ENCODE measurements at regions not wholly inside any gene's neighbourhood (a gene's known extent, or its start where the extent isn't known, plus 50 kb on each side); places are given as distances from the start of the nearest gene placed in this dataset.
A peak's percentile ranks its signal among the peaks of the same experiment; 100 is the strongest.

DNA sequence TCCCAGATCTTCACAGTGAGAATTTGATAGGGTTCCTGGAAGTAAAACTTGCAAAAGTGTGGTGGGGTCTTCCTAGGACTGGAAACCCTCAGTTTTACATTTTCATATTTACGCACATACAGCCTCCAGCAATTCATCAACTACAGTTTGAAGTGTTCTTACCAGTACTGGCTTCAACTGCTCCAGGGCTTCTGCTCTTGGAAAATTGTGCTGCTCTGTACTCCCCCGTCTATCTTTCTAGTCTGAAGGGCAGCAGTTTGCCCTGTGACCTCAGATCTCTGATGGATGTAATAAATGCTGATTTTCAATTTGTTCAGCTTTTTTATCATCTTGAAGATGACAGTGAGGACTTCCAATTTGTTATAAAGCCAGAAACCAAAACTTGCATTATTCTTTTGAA lies 458.9 kb upstream of the FSTL5 start:
- ATAC-seq (no peak), DNase-seq (no peak)
- ChIA-PET CTCF (no interaction called here), POLR2A (ENCODE audit: unreplicated experiment) (no interaction called here)
- intact Hi-C loops (cut with micrococcal nuclease): no loop called here
- Histone ChIP-seq H3K9me3 (ENCODE audit: low read length) (no peaks in the 10 kb centered on the region), H3K36me3 (ENCODE audit: low read depth, low read length) (no peaks in the 10 kb centered on the region), H3K27me3 (ENCODE audit: low read length) (no peaks in the 10 kb centered on the region), H3K4me3 (ENCODE audit: low read length) (no peak overlapping the region), H4K20me1 (ENCODE audit: low read length) (no peaks in the 10 kb centered on the region), H3K79me2 (ENCODE audit: low read length) (no peaks in the 10 kb centered on the region), H2AFZ (ENCODE audit: low read length) (no peak overlapping the region), H3F3A (ENCODE audit: low read length, unreplicated experiment) (no peaks in the 10 kb centered on the region), H3K9me2 (replicated peaks; ENCODE audit: low read length) (no peaks in the 10 kb centered on the region), H3K9ac (ENCODE audit: low read length) (no peak overlapping the region), H3K4me1 (ENCODE audit: insufficient read depth, low read length) (no peaks in the 10 kb centered on the region), H3K4me2 (ENCODE audit: low read length) (no peak overlapping the region), H3K27ac (ENCODE audit: low read length) (no peak overlapping the region)
- no peak for TF ChIP-seq EZH2phosphoT487 (IDR thresholded peaks at IDR 0.05; ENCODE audit: borderline replicate concordance, low read length)
- TF ChIP-seq EZH2 (IDR thresholded peaks at IDR 0.05; ENCODE audit: low read length, unreplicated experiment): no peak
- TF ChIP-seq, protein P1, sequence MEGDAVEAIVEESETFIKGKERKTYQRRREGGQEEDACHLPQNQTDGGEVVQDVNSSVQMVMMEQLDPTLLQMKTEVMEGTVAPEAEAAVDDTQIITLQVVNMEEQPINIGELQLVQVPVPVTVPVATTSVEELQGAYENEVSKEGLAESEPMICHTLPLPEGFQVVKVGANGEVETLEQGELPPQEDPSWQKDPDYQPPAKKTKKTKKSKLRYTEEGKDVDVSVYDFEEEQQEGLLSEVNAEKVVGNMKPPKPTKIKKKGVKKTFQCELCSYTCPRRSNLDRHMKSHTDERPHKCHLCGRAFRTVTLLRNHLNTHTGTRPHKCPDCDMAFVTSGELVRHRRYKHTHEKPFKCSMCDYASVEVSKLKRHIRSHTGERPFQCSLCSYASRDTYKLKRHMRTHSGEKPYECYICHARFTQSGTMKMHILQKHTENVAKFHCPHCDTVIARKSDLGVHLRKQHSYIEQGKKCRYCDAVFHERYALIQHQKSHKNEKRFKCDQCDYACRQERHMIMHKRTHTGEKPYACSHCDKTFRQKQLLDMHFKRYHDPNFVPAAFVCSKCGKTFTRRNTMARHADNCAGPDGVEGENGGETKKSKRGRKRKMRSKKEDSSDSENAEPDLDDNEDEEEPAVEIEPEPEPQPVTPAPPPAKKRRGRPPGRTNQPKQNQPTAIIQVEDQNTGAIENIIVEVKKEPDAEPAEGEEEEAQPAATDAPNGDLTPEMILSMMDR (conservative IDR thresholded peaks at IDR 0.05; ENCODE audit: low read depth, low read length): no peak
- no TSS peak for BruUV-seq (replicated peaks)

- CTCF ChIA-PET: no interaction called here
- H3K9me3 ChIP-seq (ENCODE audit: low read length): no peaks in the 10 kb centered on the region
- intact Hi-C loops (cut with micrococcal nuclease): no loop called here
- H2AFZ ChIP-seq (ENCODE audit: low read length): no peak overlapping the region
- H3K4me1 ChIP-seq (ENCODE audit: insufficient read depth, low read length): no peaks in the 10 kb centered on the region
- TF ChIP-seq EZH2phosphoT487 (IDR thresholded peaks at IDR 0.05; ENCODE audit: borderline replicate concordance, low read length) (no peak), EZH2 (IDR thresholded peaks at IDR 0.05; ENCODE audit: low read length, unreplicated experiment) (no peak)
- TF ChIP-seq, protein P1 (conservative IDR thresholded peaks at IDR 0.05; ENCODE audit: low read depth, low read length): no peak
- no peaks in the 10 kb centered on the region for H3K27me3 ChIP-seq (ENCODE audit: low read length)
- POLR2A ChIA-PET (ENCODE audit: unreplicated experiment): no interaction called here
- no peak overlapping the region for H3K4me3 ChIP-seq (ENCODE audit: low read length)
- BruUV-seq (replicated peaks): no TSS peak
- H3K36me3 ChIP-seq (ENCODE audit: low read depth, low read length): no peaks in the 10 kb centered on the region
- DNase-seq: no peak
- no peaks in the 10 kb centered on the region for H3K9me2 ChIP-seq (replicated peaks; ENCODE audit: low read length)
- H4K20me1 ChIP-seq (ENCODE audit: low read length): no peaks in the 10 kb centered on the region
- H3K79me2 ChIP-seq (ENCODE audit: low read length): no peaks in the 10 kb centered on the region
- no peak overlapping the region for H3K27ac ChIP-seq (ENCODE audit: low read length)
- ATAC-seq: no peak
- no peak overlapping the region for H3K4me2 ChIP-seq (ENCODE audit: low read length)
- no peaks in the 10 kb centered on the region for H3F3A ChIP-seq (ENCODE audit: low read length, unreplicated experiment)
- H3K9ac ChIP-seq (ENCODE audit: low read length): no peak overlapping the region
These were observed 446.3 kb upstream of the FSTL5 start for GRCh38 chr4:162610116-162610515.

- no peaks in the 10 kb centered on the region for H3K9me2 ChIP-seq (replicated peaks; ENCODE audit: low read length)
- H3K4me3 ChIP-seq (ENCODE audit: low read length): no peak overlapping the region
- no TSS peak for BruUV-seq (replicated peaks)
- peak; percentile 27 for DNase-seq
- no peaks in the 10 kb centered on the region for H3F3A ChIP-seq (ENCODE audit: low read length, unreplicated experiment)
- POLR2A ChIA-PET (ENCODE audit: unreplicated experiment): no interaction called here
- no peak for TF ChIP-seq EZH2 (IDR thresholded peaks at IDR 0.05; ENCODE audit: low read length, unreplicated experiment)
- TF ChIP-seq, protein P1 (conservative IDR thresholded peaks at IDR 0.05; ENCODE audit: low read depth, low read length): no peak
- TF ChIP-seq EZH2phosphoT487 (IDR thresholded peaks at IDR 0.05; ENCODE audit: borderline replicate concordance, low read length): no peak
- no peaks in the 10 kb centered on the region for H3K9me3 ChIP-seq (ENCODE audit: low read length)
- ATAC-seq: peak; percentile 54
- intact Hi-C loops (cut with micrococcal nuclease): no loop called here
- H2AFZ ChIP-seq (ENCODE audit: low read length): no peak overlapping the region
- H3K79me2 ChIP-seq (ENCODE audit: low read length): no peaks in the 10 kb centered on the region
- no peak overlapping the region for H3K27ac ChIP-seq (ENCODE audit: low read length)
- H3K9ac ChIP-seq (ENCODE audit: low read length): no peak overlapping the region
- H3K4me1 ChIP-seq (ENCODE audit: insufficient read depth, low read length): no peaks in the 10 kb centered on the region
- CTCF ChIA-PET: no interaction called here
- H3K36me3 ChIP-seq (ENCODE audit: low read depth, low read length): no peaks in the 10 kb centered on the region
- no peak overlapping the region for H3K4me2 ChIP-seq (ENCODE audit: low read length)
- H3K27me3 ChIP-seq (ENCODE audit: low read length): no peaks in the 10 kb centered on the region
- no peaks in the 10 kb centered on the region for H4K20me1 ChIP-seq (ENCODE audit: low read length)
These were observed 422.5 kb upstream of the FSTL5 start for GRCh38 chr4:162586266-162586665.

Data from PC-3 (cell line).